ENCODE measurements at regions not wholly inside any gene's neighbourhood (a gene's known extent, or its start where the extent isn't known, plus 50 kb on each side); places are given as distances from the start of the nearest gene placed in this dataset.

DNA sequence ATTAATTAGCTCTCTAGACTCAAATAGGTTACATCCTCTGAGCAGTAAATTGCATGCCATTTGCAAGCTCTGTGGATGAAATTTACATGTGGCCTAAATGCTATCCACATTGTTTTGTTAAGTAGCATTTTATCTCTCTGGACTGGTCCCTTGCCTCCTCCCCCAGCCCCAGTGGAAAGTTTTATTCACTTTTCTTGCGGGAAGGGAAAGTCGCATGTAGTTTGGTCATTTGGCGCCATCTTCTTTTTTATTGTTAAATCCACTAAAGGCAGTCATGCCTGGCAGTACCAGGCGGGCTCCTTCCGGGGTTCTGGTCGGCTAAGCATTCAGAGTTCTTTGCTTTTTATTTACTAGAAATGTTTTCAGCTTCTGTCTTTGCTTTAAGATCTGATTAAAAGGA, 188.7 kb downstream of the TM9SF2 start:
- TF ChIP-seq, protein P1, sequence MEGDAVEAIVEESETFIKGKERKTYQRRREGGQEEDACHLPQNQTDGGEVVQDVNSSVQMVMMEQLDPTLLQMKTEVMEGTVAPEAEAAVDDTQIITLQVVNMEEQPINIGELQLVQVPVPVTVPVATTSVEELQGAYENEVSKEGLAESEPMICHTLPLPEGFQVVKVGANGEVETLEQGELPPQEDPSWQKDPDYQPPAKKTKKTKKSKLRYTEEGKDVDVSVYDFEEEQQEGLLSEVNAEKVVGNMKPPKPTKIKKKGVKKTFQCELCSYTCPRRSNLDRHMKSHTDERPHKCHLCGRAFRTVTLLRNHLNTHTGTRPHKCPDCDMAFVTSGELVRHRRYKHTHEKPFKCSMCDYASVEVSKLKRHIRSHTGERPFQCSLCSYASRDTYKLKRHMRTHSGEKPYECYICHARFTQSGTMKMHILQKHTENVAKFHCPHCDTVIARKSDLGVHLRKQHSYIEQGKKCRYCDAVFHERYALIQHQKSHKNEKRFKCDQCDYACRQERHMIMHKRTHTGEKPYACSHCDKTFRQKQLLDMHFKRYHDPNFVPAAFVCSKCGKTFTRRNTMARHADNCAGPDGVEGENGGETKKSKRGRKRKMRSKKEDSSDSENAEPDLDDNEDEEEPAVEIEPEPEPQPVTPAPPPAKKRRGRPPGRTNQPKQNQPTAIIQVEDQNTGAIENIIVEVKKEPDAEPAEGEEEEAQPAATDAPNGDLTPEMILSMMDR (conservative IDR thresholded peaks at IDR 0.05), result no peak
- TF ChIP-seq ZFX (IDR thresholded peaks at IDR 0.05), result no peak

All from C4-2B (cell line).